Activated CD8-positive, alpha-beta memory T cell treated with anti-CD3 and anti-CD28 coated beads, Interleukin-2, amount 10 ng/mL, durations not matched to agents 7 days and 5 days (primary cell): ENCODE measurements at regions not wholly inside any gene's neighbourhood (a gene's known extent, or its start where the extent isn't known, plus 50 kb on each side); places are given as distances from the start of the nearest gene placed in this dataset.
A peak's percentile ranks its signal among the peaks of the same experiment; 100 is the strongest.
"Not testable (repeated sequence)": the region's sequence is repeated elsewhere in the genome, so short reads cannot be mapped to it uniquely, and the experiment has no call there.

Source experiments
- ATAC-seq: fragments of 150-1000 bp; cut with Tn5 transposase; one replicate; pipeline ENCODE4 v1.10.0; 2021; ENCODE audit warnings: moderate library complexity
- CTCF ChIA-PET: fragments of 350-600 bp; sonication (Branson Sonifier 250); formaldehyde crosslinking; loops from one replicate; lab custom pipeline; 2021; ENCODE audit warnings: antibody characterized with exemption; lab: Charles Lee
- DNase-seq: peaks from one replicate; pipeline ENCODE4 v3.0.0-alpha.2; 2020
- H3K27ac Mint-ChIP-seq: one replicate; pipeline ENCODE4 v1.8.0; 2021; ENCODE audit warnings: mild to moderate bottlenecking, mixed read lengths
- H3K27me3 Mint-ChIP-seq: one replicate; pipeline ENCODE4 v1.8.0; 2021; ENCODE audit warnings: mixed read lengths
- H3K36me3 Mint-ChIP-seq: one replicate; pipeline ENCODE4 v1.8.0; 2021; ENCODE audit warnings: mild to moderate bottlenecking, mixed read lengths
- H3K4me1 Mint-ChIP-seq: one replicate; pipeline ENCODE4 v1.8.0; 2021; ENCODE audit warnings: mixed read lengths
- H3K4me3 Mint-ChIP-seq: one replicate; pipeline ENCODE4 v1.8.0; 2021; ENCODE audit warnings: mild to moderate bottlenecking, moderate library complexity, mixed read lengths
- H3K9me3 Mint-ChIP-seq: one replicate; pipeline ENCODE4 v1.8.0; 2022; ENCODE audit warnings: low read depth, mixed read lengths

GRCh38 chr1:146641534-146641933 lies 296.6 kb upstream of the NBPF12 start:
- H3K4me3 Mint-ChIP-seq, ATAC-seq, H3K4me1 Mint-ChIP-seq, H3K27me3 Mint-ChIP-seq, DNase-seq, CTCF ChIA-PET, H3K27ac Mint-ChIP-seq, H3K36me3 Mint-ChIP-seq, H3K9me3 Mint-ChIP-seq: not testable (repeated sequence)

GRCh38 chr1:146640671-146641070 lies 297.5 kb upstream of the NBPF12 start:
- ATAC-seq, CTCF ChIA-PET, H3K27me3 Mint-ChIP-seq, H3K36me3 Mint-ChIP-seq, H3K27ac Mint-ChIP-seq, DNase-seq, H3K9me3 Mint-ChIP-seq, H3K4me3 Mint-ChIP-seq, H3K4me1 Mint-ChIP-seq: not testable (repeated sequence)

- CTCF ChIA-PET, H3K27me3 Mint-ChIP-seq, ATAC-seq, H3K4me1 Mint-ChIP-seq, DNase-seq, H3K9me3 Mint-ChIP-seq, H3K4me3 Mint-ChIP-seq, H3K27ac Mint-ChIP-seq, H3K36me3 Mint-ChIP-seq: not testable (repeated sequence)
Measured at GRCh38 chr1:146630302-146630701, 307.8 kb upstream of the NBPF12 start.

- H3K9me3 Mint-ChIP-seq, H3K4me3 Mint-ChIP-seq, H3K4me1 Mint-ChIP-seq, ATAC-seq, H3K27me3 Mint-ChIP-seq, H3K27ac Mint-ChIP-seq, CTCF ChIA-PET, DNase-seq, H3K36me3 Mint-ChIP-seq: not testable (repeated sequence)
Measured at GRCh38 chr1:146618582-146618981, 319.5 kb upstream of the NBPF12 start.

- H3K4me3 Mint-ChIP-seq, H3K9me3 Mint-ChIP-seq, H3K27me3 Mint-ChIP-seq, H3K27ac Mint-ChIP-seq, CTCF ChIA-PET, DNase-seq, H3K4me1 Mint-ChIP-seq, H3K36me3 Mint-ChIP-seq, ATAC-seq: not testable (repeated sequence)
Measured at GRCh38 chr1:146604681-146605080, 333.4 kb upstream of the NBPF12 start.

GRCh38 chr1:146600720-146601307 lies 337.3 kb upstream of the NBPF12 start:
- CTCF ChIA-PET, H3K9me3 Mint-ChIP-seq, H3K4me1 Mint-ChIP-seq, ATAC-seq, H3K27me3 Mint-ChIP-seq, H3K27ac Mint-ChIP-seq, H3K36me3 Mint-ChIP-seq, DNase-seq, H3K4me3 Mint-ChIP-seq: not testable (repeated sequence)

GRCh38 chr1:146599906-146600305 lies 338.2 kb upstream of the NBPF12 start:
- H3K27ac Mint-ChIP-seq, DNase-seq, H3K27me3 Mint-ChIP-seq, H3K9me3 Mint-ChIP-seq, H3K4me3 Mint-ChIP-seq, CTCF ChIA-PET, H3K4me1 Mint-ChIP-seq, ATAC-seq, H3K36me3 Mint-ChIP-seq: not testable (repeated sequence)

GRCh38 chr1:146581229-146581628 lies 352.4 kb upstream of the NOTCH2NLA start:
- H3K4me1 Mint-ChIP-seq, H3K27me3 Mint-ChIP-seq, CTCF ChIA-PET, H3K36me3 Mint-ChIP-seq, H3K27ac Mint-ChIP-seq, DNase-seq, H3K9me3 Mint-ChIP-seq, H3K4me3 Mint-ChIP-seq, ATAC-seq: not testable (repeated sequence)

- CTCF ChIA-PET, H3K4me1 Mint-ChIP-seq, ATAC-seq: not testable (repeated sequence)
Measured at GRCh38 chr1:146567541-146567940, 338.7 kb upstream of the NOTCH2NLA start.

GRCh38 chr1:146558032-146558431 lies 329.2 kb upstream of the NOTCH2NLA start:
- H3K9me3 Mint-ChIP-seq, H3K4me1 Mint-ChIP-seq, H3K4me3 Mint-ChIP-seq, H3K27ac Mint-ChIP-seq, H3K36me3 Mint-ChIP-seq, ATAC-seq, DNase-seq, CTCF ChIA-PET: not testable (repeated sequence)
- H3K27me3 Mint-ChIP-seq = peaks cover 11% of the 10 kb centered on the region

More at GRCh38 chr1:146567541-146567940, 338.7 kb upstream of the NOTCH2NLA start:
- not testable (repeated sequence) for H3K9me3 Mint-ChIP-seq, H3K27me3 Mint-ChIP-seq, H3K36me3 Mint-ChIP-seq, H3K27ac Mint-ChIP-seq, DNase-seq, H3K4me3 Mint-ChIP-seq

- peaks cover 11% of the 10 kb centered on the region for H3K27me3 Mint-ChIP-seq
- H3K4me3 Mint-ChIP-seq, H3K9me3 Mint-ChIP-seq, H3K27ac Mint-ChIP-seq, H3K36me3 Mint-ChIP-seq, H3K4me1 Mint-ChIP-seq, DNase-seq, ATAC-seq, CTCF ChIA-PET: not testable (repeated sequence)
Measured at GRCh38 chr1:146556405-146556804, 327.6 kb upstream of the NOTCH2NLA start.

GRCh38 chr1:146552414-146552813 lies 323.6 kb upstream of the NOTCH2NLA start:
- H3K27me3 Mint-ChIP-seq, H3K9me3 Mint-ChIP-seq, H3K4me1 Mint-ChIP-seq, DNase-seq, CTCF ChIA-PET, H3K4me3 Mint-ChIP-seq, H3K36me3 Mint-ChIP-seq: not testable (repeated sequence)
- peak; percentile 45 for ATAC-seq
- H3K27ac Mint-ChIP-seq = peak overlapping the region; percentile 40

GRCh38 chr1:146548684-146549083 lies 319.9 kb upstream of the NOTCH2NLA start:
- H3K9me3 Mint-ChIP-seq, DNase-seq, H3K36me3 Mint-ChIP-seq, H3K4me3 Mint-ChIP-seq, H3K27me3 Mint-ChIP-seq, ATAC-seq, H3K4me1 Mint-ChIP-seq, CTCF ChIA-PET, H3K27ac Mint-ChIP-seq: not testable (repeated sequence)

- H3K4me1 Mint-ChIP-seq, H3K27ac Mint-ChIP-seq, H3K4me3 Mint-ChIP-seq, DNase-seq, ATAC-seq, CTCF ChIA-PET, H3K36me3 Mint-ChIP-seq, H3K9me3 Mint-ChIP-seq, H3K27me3 Mint-ChIP-seq: not testable (repeated sequence)
Measured at GRCh38 chr1:146546189-146546588, 317.4 kb upstream of the NOTCH2NLA start.
